ENCODE measurements at regions not wholly inside any gene's neighbourhood (a gene's known extent, or its start where the extent isn't known, plus 50 kb on each side); places are given as distances from the start of the nearest gene placed in this dataset.

- TF ChIP-seq ZHX1 (CRISPR knock-in tag; IDR thresholded peaks at IDR 0.05; ENCODE audit: low read depth) (no peak), YEATS2 (CRISPR knock-in tag; IDR thresholded peaks at IDR 0.05; ENCODE audit: borderline replicate concordance) (no peak), PHF5A (CRISPR knock-in tag; IDR thresholded peaks at IDR 0.05; ENCODE audit: low read depth, unreplicated experiment) (no peak), PPARG (CRISPR knock-in tag; conservative IDR thresholded peaks at IDR 0.05) (no peak), TARDBP (CRISPR knock-in tag; IDR thresholded peaks at IDR 0.05) (no peak), CC2D1A (CRISPR knock-in tag; IDR thresholded peaks at IDR 0.05) (no peak), ZC3H13 (CRISPR knock-in tag; IDR thresholded peaks at IDR 0.05) (no peak), ZNF24 (IDR thresholded peaks at IDR 0.05) (no peak)
Measured at GRCh38 chr10:29948881-29949355, 110.5 kb downstream of the JCAD start (continued).

DNA sequence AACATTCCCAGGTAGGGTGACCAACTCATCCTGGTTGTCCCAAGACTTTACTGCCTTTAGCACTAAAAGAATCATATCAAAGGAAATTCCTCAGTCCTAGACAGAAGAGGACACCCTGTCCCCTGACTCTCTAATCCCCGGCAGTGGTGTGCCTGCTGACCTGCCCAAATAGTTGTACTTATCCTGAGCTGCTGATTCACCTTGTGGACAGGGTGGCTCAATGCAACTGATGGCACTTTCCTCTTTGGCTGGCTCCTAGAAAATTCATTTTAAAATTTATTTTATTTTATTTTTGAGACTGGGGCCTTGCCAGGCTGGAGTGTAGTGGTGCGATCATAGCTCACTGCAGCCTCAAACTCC lies 111.7 kb downstream of the JCAD start:
- FAIRE-seq (no peak), DNase-seq (ENCODE audit: low spot score) (no peak)
- POLR2A ChIA-PET = no interaction called here

More for the DNA sequence above, 111.7 kb downstream of the JCAD start:
- no peak overlapping the region for H2AFZ ChIP-seq (ENCODE audit: low read length)
- H3K9ac ChIP-seq (ENCODE audit: insufficient read depth, low read depth, low read length) = no peak overlapping the region
- no peaks in the 10 kb centered on the region; a peak in 2 of 5 replicates for H3K27me3 ChIP-seq (ENCODE audit: control insufficient read depth in 1 of 2, insufficient read depth in 2 of 2, low read length in 2 of 2)
- no peak for ATAC-seq
- no peaks in the 10 kb centered on the region for H3K79me2 ChIP-seq (ENCODE audit: insufficient read depth, low read length)
- in situ Hi-C loops (cut with HindIII; ENCODE audit: extremely low pct_ligation_motif_present, low pct_unique_long_range_greater_than_20kb) = no loop called here
- BruUV-seq (replicated peaks) = no TSS peak
- H3K36me3 ChIP-seq (replicated peaks in 1 of 2; ENCODE audit: control insufficient read depth in 1 of 2, insufficient read depth in 2 of 2, low read length in 2 of 2) = no peaks in the 10 kb centered on the region
- TF ChIP-seq ELK4 (CRISPR knock-in tag; IDR thresholded peaks at IDR 0.05; ENCODE audit: borderline replicate concordance) = no peak
- TF ChIP-seq NFYC (CRISPR knock-in tag; IDR thresholded peaks at IDR 0.05) = no peak
- TF ChIP-seq MXD3 (CRISPR knock-in tag; IDR thresholded peaks at IDR 0.05) = no peak
- no peak for TF ChIP-seq ZNF383 (CRISPR knock-in tag; IDR thresholded peaks at IDR 0.05; ENCODE audit: borderline replicate concordance)
- no peak for TF ChIP-seq KDM3A (CRISPR knock-in tag; IDR thresholded peaks at IDR 0.05; ENCODE audit: low read depth)
- TF ChIP-seq ZNF792 (CRISPR knock-in tag; IDR thresholded peaks at IDR 0.05) = no peak
- no peak for TF ChIP-seq ZNF496 (CRISPR knock-in tag; IDR thresholded peaks at IDR 0.05; ENCODE audit: insufficient replicate concordance)
- TF ChIP-seq ZNF558 (CRISPR knock-in tag; IDR thresholded peaks at IDR 0.05; ENCODE audit: borderline replicate concordance) = no peak
- TF ChIP-seq FOXO4 (CRISPR knock-in tag; conservative IDR thresholded peaks at IDR 0.05) = no peak
- no peak overlapping the region for H3K4me3 ChIP-seq (replicated peaks in 1 of 3; ENCODE audit: insufficient read depth in 1 of 3, low read depth in 2 of 3, low read length in 3 of 3)
- H4K20me1 ChIP-seq (ENCODE audit: insufficient read depth, low read length) = no peaks in the 10 kb centered on the region
- no peak overlapping the region for H3K27ac ChIP-seq (ENCODE audit: extremely low read length, insufficient read depth, low read length)
- WGBS (ENCODE audit: low lambda C conversion rate) = 81% methylated on average over 1 of the region's 2 CpGs
- H3K9me3 ChIP-seq (ENCODE audit: low read length) = no peaks in the 10 kb centered on the region
- intact Hi-C loops (cut with micrococcal nuclease; ENCODE audit: unreplicated experiment) = no loop called here
- CTCF ChIA-PET (ENCODE audit: low intra/inter-chr PET ratio, low total read pairs) = no interaction called here
- H3K4me1 ChIP-seq (ENCODE audit: insufficient read depth, low read length) = no peaks in the 10 kb centered on the region
- H3K4me2 ChIP-seq (ENCODE audit: low read depth, low read length) = no peak overlapping the region
